GM12865 (cell line): ENCODE measurements at regions not wholly inside any gene's neighbourhood (a gene's known extent, or its start where the extent isn't known, plus 50 kb on each side); places are given as distances from the start of the nearest gene placed in this dataset.

Source experiments
- DNase-seq: peaks from one replicate; pipeline ENCODE4 v3.0.0; 2010; ENCODE audit warnings: low read depth
- H3K4me3 ChIP-seq: 2 replicates; pipeline ENCODE4 v1.5.1; 2011; ENCODE audit warnings: mild to moderate bottlenecking, low read depth, low read length, control low read depth
- TF ChIP-seq, protein P1 (sequence below): IDR thresholded peaks from 2 replicates; pipeline ENCODE4 v1.5.1; 2011; ENCODE audit warnings: low read length, control low read depth, low read depth, inconsistent platforms; ENCODE audit not compliant: insufficient read depth; ENCODE audit errors: missing control alignments

DNA sequence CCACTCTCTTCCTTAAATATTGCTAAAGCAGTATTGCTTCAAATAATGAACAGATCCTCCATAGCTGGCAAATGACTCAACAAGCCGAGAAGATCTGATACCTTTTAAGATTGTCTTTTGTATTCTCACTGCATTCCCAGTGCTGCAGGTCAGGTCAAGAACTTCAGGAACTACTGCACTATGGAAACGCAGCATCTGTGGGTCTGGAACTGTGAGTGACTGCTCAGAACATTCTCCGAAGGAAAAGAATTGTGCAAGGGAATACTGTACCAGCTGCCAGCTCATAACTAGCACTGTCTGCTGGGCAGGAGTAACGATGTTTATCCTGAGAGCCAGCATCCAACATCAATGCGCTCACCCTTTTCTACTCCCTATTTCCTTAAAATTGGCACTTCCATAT lies 348.0 kb upstream of the SOX5 start:
- no peak overlapping the region for H3K4me3 ChIP-seq
- DNase-seq: no peak
- TF ChIP-seq, protein P1, sequence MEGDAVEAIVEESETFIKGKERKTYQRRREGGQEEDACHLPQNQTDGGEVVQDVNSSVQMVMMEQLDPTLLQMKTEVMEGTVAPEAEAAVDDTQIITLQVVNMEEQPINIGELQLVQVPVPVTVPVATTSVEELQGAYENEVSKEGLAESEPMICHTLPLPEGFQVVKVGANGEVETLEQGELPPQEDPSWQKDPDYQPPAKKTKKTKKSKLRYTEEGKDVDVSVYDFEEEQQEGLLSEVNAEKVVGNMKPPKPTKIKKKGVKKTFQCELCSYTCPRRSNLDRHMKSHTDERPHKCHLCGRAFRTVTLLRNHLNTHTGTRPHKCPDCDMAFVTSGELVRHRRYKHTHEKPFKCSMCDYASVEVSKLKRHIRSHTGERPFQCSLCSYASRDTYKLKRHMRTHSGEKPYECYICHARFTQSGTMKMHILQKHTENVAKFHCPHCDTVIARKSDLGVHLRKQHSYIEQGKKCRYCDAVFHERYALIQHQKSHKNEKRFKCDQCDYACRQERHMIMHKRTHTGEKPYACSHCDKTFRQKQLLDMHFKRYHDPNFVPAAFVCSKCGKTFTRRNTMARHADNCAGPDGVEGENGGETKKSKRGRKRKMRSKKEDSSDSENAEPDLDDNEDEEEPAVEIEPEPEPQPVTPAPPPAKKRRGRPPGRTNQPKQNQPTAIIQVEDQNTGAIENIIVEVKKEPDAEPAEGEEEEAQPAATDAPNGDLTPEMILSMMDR: no peak

DNA sequence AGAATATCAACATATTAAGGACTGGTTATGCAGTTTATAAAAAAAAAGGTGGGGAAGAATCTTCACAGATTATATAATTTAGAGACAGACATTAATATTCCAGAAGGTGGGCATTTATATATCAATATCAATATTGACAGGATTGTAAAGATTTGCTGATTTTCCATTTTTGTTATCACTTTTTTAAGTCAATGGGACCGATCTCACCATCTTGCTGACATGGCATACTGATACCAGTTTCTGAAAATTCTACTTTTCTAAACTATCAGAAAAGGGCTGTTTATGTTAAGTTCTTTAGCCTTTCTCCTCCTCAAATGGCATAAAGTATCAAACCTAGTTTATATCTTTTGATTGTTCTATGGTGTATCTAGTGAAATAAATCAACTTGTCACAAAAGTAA lies 344.1 kb upstream of the SOX5 start:
- no peak for DNase-seq
- TF ChIP-seq, protein P1: no peak
- H3K4me3 ChIP-seq: no peak overlapping the region

DNA sequence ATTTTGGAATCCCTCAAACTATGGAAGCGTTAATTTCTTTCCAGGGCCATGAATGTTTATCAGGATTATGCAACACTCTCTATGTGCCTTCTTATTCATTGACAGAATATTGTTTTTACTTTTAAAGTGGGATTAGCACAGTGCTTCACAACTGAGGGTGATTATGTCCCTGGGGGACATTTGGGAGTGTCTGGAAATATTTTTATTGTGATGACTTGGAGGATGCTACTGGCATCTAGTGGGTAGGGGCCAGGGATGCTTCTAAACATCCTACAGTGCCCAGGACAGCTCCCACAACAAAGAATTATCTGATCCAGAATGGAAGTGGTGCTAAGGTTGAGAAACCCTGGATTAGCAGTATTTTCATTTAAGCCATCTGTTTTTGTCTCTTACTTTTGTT lies 338.5 kb upstream of the SOX5 start:
- DNase-seq: no peak
- no peak overlapping the region for H3K4me3 ChIP-seq
- TF ChIP-seq, protein P1: no peak

DNA sequence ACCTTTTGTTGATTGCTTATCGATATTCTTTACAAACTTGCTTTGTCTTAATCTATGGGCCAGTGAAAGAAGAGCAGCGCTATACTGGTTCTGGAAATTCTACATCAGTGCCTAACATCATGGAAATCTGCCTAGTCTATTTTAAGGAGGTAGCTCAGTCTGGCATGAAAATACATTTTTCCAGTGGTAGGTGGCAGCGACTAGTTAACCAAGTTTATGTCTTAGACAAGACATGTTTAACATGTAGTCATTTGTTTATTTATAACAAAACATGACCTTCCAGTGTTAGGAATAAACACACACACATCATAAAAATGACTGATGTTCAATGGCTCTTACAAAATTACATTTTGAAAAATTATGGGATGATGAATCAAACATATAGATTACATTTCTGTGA lies 336.0 kb upstream of the SOX5 start:
- no peak for DNase-seq
- TF ChIP-seq, protein P1: no peak
- H3K4me3 ChIP-seq: no peak overlapping the region

DNA sequence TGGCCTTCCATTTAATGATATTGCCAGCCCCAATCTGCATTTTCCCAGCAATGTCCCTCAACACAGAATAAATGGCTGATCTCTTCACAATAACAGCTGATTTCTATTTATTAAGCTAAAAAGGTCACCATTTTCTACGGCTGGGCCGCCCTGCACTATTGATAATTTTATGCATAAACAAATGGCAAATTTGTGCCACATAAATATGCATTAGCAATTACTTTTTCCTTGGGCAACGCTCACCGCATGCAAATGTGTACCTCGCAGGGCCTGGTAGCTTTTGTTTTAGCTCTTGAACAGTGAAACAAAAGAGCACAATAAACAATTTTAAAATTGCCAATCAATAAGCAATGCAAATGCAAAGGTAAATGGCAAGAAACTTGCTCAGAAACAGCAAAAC lies 331.9 kb upstream of the SOX5 start:
- H3K4me3 ChIP-seq: no peak overlapping the region
- no peak for DNase-seq
- TF ChIP-seq, protein P1: no peak

DNA sequence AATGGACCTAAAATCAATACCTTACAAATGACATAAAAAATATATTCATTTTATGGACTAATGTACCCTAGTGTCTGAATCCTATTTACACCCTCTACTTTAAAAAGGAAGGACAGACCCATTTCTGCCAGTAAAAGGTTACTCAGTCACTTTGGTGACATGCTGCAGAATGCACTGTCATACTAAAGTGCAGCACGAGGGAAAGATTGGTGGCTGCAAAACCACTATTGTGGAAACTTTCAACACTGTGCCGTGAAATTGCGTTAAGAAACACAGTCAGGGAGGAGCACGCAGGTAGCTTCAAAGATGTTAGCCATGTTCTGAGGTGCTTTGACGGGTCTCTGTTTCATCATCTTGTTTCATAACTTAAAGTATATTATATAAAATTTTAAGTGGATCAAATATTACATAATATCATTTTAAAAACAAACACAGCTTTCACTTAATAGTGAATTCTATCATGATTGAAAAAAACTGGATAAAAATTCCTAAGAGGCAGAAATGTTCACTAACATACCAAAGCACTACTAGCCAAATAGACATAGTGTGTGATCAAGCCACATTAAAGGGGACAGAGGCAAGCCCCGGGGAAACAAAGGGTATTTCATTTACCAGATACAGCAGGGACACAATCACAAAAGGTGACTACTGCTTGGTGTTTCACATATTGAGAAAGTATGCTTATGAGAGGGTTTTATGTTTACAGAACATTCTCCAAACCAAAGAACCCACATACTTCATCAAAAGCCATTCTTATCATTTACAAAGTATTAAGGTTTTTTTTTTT lies 330.8 kb upstream of the SOX5 start:
- no peak for DNase-seq
- TF ChIP-seq, protein P1: no peak
- no peak overlapping the region for H3K4me3 ChIP-seq

DNA sequence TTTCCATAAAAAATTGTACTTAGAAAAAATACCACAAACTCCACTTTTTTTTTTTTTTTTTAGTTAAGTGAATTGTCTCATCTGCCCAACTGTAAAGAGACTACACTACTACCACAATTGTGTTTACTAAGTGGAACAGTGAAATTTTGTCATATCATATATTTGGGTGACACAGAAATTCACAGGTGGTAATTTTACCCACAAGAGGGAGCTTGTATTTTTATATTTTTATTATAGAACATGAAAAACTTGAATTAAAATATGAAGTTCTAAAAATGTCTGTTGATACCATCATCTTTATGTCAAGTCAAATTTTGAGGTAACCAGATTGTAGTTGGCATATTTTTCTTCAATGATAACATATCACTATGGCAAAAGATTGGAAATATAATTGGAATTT lies 329.4 kb upstream of the SOX5 start:
- DNase-seq: no peak
- H3K4me3 ChIP-seq: no peak overlapping the region
- TF ChIP-seq, protein P1: no peak
